GM12865 (cell line): ENCODE measurements at regions not wholly inside any gene's neighbourhood (a gene's known extent, or its start where the extent isn't known, plus 50 kb on each side); places are given as distances from the start of the nearest gene placed in this dataset.

ENCODE experiments used
- DNase-seq: peaks from one replicate; pipeline ENCODE4 v3.0.0; 2010; ENCODE audit warnings: low read depth
- H3K4me3 ChIP-seq: 2 replicates; pipeline ENCODE4 v1.5.1; 2011; ENCODE audit warnings: mild to moderate bottlenecking, low read depth, low read length, control low read depth
- CTCF ChIP-seq: IDR thresholded peaks from 2 replicates; pipeline ENCODE4 v1.5.1; 2011; ENCODE audit warnings: low read length, control low read depth, low read depth, inconsistent platforms; ENCODE audit not compliant: insufficient read depth; ENCODE audit errors: missing control alignments

- DNase-seq: no peak
- no peak overlapping the region for H3K4me3 ChIP-seq
- no peak for TF ChIP-seq CTCF
Observed at GRCh38 chr6:154561750-154562149, 51.3 kb upstream of the CNKSR3 start.

DNA sequence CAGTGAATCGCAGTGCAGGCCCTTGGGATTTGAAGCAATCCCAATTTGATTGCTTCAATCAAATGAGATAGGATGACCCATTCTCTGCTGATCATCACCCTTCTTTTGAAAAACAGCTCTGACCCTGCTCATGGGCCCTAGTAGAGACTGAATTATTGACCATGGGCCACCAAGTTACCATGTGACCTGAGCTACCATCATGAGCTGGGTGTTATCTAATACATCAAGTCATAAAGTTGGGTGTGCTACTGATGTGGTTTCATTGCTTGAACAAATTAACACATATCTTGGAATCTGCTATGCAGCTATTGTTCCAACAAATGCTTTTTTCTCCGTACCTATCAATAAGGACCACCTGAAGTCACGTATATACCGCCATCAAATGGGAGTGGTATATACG lies 54.8 kb upstream of the CNKSR3 start:
- H3K4me3 ChIP-seq: no peak overlapping the region
- no peak for TF ChIP-seq CTCF
- DNase-seq: no peak

- TF ChIP-seq CTCF: no peak
- no peak for DNase-seq
- H3K4me3 ChIP-seq: no peak overlapping the region
Observed at GRCh38 chr6:154566866-154567265, 56.4 kb upstream of the CNKSR3 start.

- TF ChIP-seq CTCF: no peak
- no peak for DNase-seq
- H3K4me3 ChIP-seq: no peak overlapping the region
Observed at GRCh38 chr6:154567695-154568220, 57.3 kb upstream of the CNKSR3 start.

DNA sequence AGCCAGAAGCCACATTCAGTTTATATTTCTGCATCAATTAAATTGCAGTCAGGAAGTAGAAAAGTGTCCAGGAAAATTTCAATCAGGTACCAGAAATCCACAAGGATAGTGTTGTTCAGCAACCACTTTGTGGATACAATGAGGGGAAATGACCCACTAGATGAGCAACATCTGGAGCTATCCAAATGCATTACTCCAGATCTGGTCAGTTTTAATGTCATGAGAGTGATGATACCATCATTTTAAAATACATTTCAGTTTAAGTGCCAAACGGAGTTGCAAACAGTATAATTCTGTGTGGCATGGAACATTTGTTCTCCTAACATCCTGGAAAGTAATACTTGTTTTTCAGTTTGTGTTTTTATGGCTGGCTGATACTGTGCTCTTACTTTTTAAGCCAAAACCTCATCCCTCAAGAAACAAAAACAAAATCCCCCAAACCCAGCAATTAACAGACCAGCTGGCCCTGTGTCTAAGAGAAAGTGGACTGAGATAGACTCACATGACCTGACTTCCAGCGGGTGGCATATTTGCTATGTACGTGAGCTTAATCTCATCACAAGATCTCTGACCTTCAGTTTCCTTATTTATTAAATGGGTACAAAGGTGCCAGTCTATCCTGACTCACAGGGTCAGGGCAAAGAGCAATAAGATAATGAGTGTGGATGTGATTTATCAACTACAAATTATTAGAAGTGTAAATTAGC lies 58.8 kb upstream of the CNKSR3 start:
- DNase-seq: no peak
- no peak overlapping the region for H3K4me3 ChIP-seq
- no peak for TF ChIP-seq CTCF

- no peak for DNase-seq
- TF ChIP-seq CTCF: no peak
- H3K4me3 ChIP-seq: no peak overlapping the region
Observed at GRCh38 chr6:154570505-154570904, 60.0 kb upstream of the CNKSR3 start.

- no peak for TF ChIP-seq CTCF
- no peak for DNase-seq
- no peak overlapping the region for H3K4me3 ChIP-seq
Observed at GRCh38 chr6:154572556-154572955, 62.1 kb upstream of the CNKSR3 start.
